Ovary (tissue), 7 donors: ENCODE measurements at regions not wholly inside any gene's neighbourhood (a gene's known extent, or its start where the extent isn't known, plus 50 kb on each side); places are given as distances from the start of the nearest gene placed in this dataset.

ENCODE experiments used
- DNase-seq, 5 donors: peaks; one replicate each; pipeline ENCODE4 v3.0.0-alpha.2; 2019 to 2020
- H3K27ac ChIP-seq, 2 donors: fragments of 200-600 bp; one replicate each; pipeline versions ENCODE4 v1.5.1 to v1.8.0; 2019 to 2022
- H3K27me3 ChIP-seq: fragments of 200-600 bp; one replicate; pipeline ENCODE4 v1.8.0; 2022
- H3K36me3 ChIP-seq: fragments of 200-600 bp; sonication (generic); one replicate; pipeline ENCODE4 v1.5.1; 2019
- H3K4me1 ChIP-seq: one replicate; pipeline ENCODE4 v1.8.1; 2013; ENCODE audit warnings: mild to moderate bottlenecking, moderate library complexity; ENCODE audit not compliant: insufficient read depth
- H3K4me3 ChIP-seq: fragments of 200-600 bp; sonication (generic); one replicate; pipeline ENCODE4 v1.5.1; 2017
- H3K9me3 ChIP-seq, 2 donors: fragments of 200-600 bp in 1 of 2; sonication (generic) in 1 of 2; one replicate each; pipeline versions ENCODE4 v1.5.1 to v1.8.1; 2013 to 2019; ENCODE audit warnings: mild to moderate bottlenecking in 1 of 2, moderate library complexity in 1 of 2
- CTCF ChIP-seq, 3 donors: fragments of 450-650 bp in 2 of 3; fragments of 200-600 bp in 1 of 3; IDR thresholded peaks; one replicate each; pipeline versions ENCODE4 v1.5.1 to v1.8.0; 2016 to 2022; ENCODE audit warnings: antibody characterized with exemption in 3 of 3, mild to moderate bottlenecking in 1 of 3
- EP300 ChIP-seq: sonication (generic); formaldehyde crosslinking; IDR thresholded peaks from one replicate; pipeline ENCODE4 v1.6.1; 2017; ENCODE audit warnings: antibody characterized with exemption
- POLR2A ChIP-seq: fragments of 450-650 bp; IDR thresholded peaks from one replicate; pipeline ENCODE4 v1.6.1; 2017; ENCODE audit warnings: antibody characterized with exemption, mild to moderate bottlenecking, moderate library complexity
- WGBS, 3 donors: extraction: QIAGEN DNeasy Blood & Tissue Kit in 1 of 3; methylation state at CpG; one replicate each; pipeline versions ENCODE4 v1.1.5 to v1.1.7; 2013 to 2017; 5-methylcytosine and 5-hydroxymethylcytosine counted together
- intact Hi-C, 4 donors: fragments of 100-400 bp; cut with DNase I; formaldehyde crosslinking; loops; one replicate each; pipeline versions ENCODE4 v1.11.0 to v1.15.1; 2022 to 2023
- donor health status: DM: no; HTN: no; CAD: no; lungs with moderate emphysema.
- donor health status: DM: no; HTN: no; CAD: no.
- donor health status: Bipolar disorder and iron deficiency.
- donor health status: DM: no; HTN: no; CAD: no.
- donor health status: DM: yes; HTN: yes; CAD: no.

DNA sequence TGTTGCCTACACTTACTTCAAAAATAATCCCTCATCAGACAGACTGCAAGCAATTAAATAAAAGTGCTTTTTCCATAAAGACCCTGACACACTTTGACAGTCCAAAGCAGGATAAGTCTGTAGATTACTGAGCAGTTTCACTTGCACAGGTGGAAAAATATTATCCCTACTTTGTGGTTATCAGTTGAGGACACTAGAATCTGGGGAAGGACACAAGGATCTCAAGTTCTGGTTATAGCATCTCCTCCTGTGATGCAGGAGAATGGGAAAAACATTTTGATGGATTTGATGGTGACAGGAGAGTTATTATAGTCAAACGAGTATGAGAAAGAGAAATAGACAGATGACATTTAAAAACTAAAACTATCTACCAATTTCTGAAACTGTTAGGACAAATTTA is 122.9 kb upstream of the PCDH9 start:
- Histone ChIP-seq H3K27ac (no peak overlapping the region), H3K9me3 (no peaks in the 10 kb centered on the region), H3K36me3 (no peaks in the 10 kb centered on the region), H3K27me3 (no peaks in the 10 kb centered on the region), H3K4me1 (no peaks in the 10 kb centered on the region), H3K4me3 (no peak overlapping the region)
- intact Hi-C loops, result no loop called here
- DNase-seq, result no peak
- WGBS, 3 donors, result 57 to 75% (median 74%) methylated on average over 1 of the region's 1 CpG
- TF ChIP-seq POLR2A, result no peak
- TF ChIP-seq CTCF (IDR thresholded peaks at IDR 0.05), result no peak
- TF ChIP-seq EP300, result no peak

DNA sequence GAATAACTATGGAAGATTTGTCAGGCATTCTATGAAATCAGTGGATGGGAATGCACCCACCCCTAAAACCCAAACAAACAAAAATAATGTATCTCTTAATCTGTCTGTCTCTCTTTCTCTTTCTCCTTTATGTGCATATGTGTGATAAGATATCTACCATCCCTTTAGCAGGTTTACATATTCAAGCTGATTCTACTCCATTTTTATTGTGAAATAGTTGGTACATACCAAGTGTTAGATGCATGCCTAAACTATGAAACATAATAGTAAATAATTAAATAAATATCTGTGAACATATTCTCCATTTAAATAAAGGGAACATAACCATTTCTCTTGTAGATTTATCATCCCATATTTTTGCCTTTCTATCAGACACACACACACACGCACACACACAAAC is 121.8 kb upstream of the PCDH9 start:
- Histone ChIP-seq H3K4me3 (no peak overlapping the region), H3K27me3 (no peaks in the 10 kb centered on the region), H3K36me3 (no peaks in the 10 kb centered on the region), H3K9me3 (no peaks in the 10 kb centered on the region), H3K27ac (no peak overlapping the region), H3K4me1 (no peaks in the 10 kb centered on the region)
- TF ChIP-seq POLR2A, result no peak
- WGBS, 3 donors, result 85 to 96% (median 91%) methylated on average over 1 of the region's 1 CpG
- no peak for DNase-seq
- intact Hi-C loops, result no loop called here

GRCh38 chr13:67351114-67351513 is 121.0 kb upstream of the PCDH9 start:
- no peaks in the 10 kb centered on the region for H3K9me3 ChIP-seq
- H3K4me1 ChIP-seq, result no peaks in the 10 kb centered on the region
- no peak for TF ChIP-seq EP300
- no peak for TF ChIP-seq POLR2A
- no peak for TF ChIP-seq CTCF (IDR thresholded peaks at IDR 0.05)
- H3K27ac ChIP-seq, result no peak overlapping the region
- intact Hi-C loops, result no loop called here
- H3K27me3 ChIP-seq, result no peaks in the 10 kb centered on the region
- DNase-seq, result no peak
- 84 to 97% (median 92%) methylated on average over 1 of the region's 1 CpG for WGBS, 3 donors
- no peak overlapping the region for H3K4me3 ChIP-seq
- H3K36me3 ChIP-seq, result no peaks in the 10 kb centered on the region

DNA sequence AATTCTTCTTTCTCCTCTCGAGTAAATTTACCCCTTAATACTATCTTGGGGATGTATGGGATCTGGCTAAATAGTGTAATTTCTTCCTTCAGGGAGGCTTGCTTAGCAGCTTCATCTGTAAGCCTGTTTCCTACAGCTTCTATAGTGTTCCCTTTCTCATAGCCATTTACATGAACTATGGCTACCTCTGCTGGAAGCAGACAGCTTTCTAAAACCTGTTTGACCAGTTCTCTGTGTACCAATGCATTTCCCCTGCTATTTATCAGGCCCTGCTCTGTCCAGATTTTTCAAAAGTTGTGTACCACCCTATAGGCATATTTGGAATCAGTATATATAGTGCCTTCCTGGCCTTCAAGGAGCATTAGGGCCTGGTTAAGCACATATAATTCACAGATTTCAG is 113.6 kb upstream of the PCDH9 start:
- no peak for DNase-seq
- H3K27ac ChIP-seq, result no peak overlapping the region
- H3K4me3 ChIP-seq, result no peak overlapping the region
- H3K27me3 ChIP-seq, result no peaks in the 10 kb centered on the region
- no peaks in the 10 kb centered on the region for H3K4me1 ChIP-seq
- H3K36me3 ChIP-seq, result no peaks in the 10 kb centered on the region
- H3K9me3 ChIP-seq, result no peaks in the 10 kb centered on the region
- intact Hi-C loops, result no loop called here
- 78 to 93% (median 87%) methylated on average over 1 of the region's 1 CpG for WGBS, 3 donors
- no peak for TF ChIP-seq POLR2A
- TF ChIP-seq EP300, result no peak
- TF ChIP-seq CTCF (IDR thresholded peaks at IDR 0.05), result no peak

GRCh38 chr13:67341406-67341805 is 111.3 kb upstream of the PCDH9 start:
- Histone ChIP-seq H3K27ac (no peak overlapping the region), H3K4me3 (no peak overlapping the region), H3K9me3 (no peaks in the 10 kb centered on the region), H3K27me3 (no peaks in the 10 kb centered on the region), H3K4me1 (no peaks in the 10 kb centered on the region), H3K36me3 (no peaks in the 10 kb centered on the region)
- WGBS, 3 donors, result 73 to 78% (median 74%) methylated on average over 5 of the region's 5 CpGs
- TF ChIP-seq CTCF (IDR thresholded peaks at IDR 0.05) (no peak), EP300 (no peak)
- DNase-seq, result no peak
- intact Hi-C loops, result no loop called here
